ENCODE measurements at regions not wholly inside any gene's neighbourhood (a gene's known extent, or its start where the extent isn't known, plus 50 kb on each side); places are given as distances from the start of the nearest gene placed in this dataset.
"Not testable (repeated sequence)": the region's sequence is repeated elsewhere in the genome, so short reads cannot be mapped to it uniquely, and the experiment has no call there.

DNA sequence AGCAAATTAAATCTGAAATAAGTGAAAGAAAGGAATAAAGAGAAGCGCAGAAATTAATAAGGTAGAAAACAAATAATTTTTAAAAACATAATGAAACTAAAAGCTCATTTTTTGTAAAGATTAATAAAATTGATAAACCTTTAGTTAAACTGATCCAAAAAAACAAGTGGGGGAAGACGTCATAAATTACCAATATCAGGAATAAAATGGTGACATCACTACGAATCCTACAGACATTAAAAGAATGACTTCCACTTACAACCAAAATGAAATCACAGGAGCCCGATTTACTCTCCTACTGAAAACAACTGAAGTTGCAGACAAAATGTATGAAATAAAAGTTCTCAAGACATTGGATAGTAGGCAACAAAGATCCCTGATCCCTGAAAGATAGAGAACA, 68.1 kb upstream of the IFFO2 start:
- no peak for DNase-seq (ENCODE audit: low spot score)

- no peak for DNase-seq (ENCODE audit: low spot score)
Observed at GRCh38 chr1:19023787-19024186, 67.3 kb upstream of the IFFO2 start.

- DNase-seq (ENCODE audit: low spot score), result no peak
Observed at GRCh38 chr1:19021845-19022244, 65.4 kb upstream of the IFFO2 start.

DNA sequence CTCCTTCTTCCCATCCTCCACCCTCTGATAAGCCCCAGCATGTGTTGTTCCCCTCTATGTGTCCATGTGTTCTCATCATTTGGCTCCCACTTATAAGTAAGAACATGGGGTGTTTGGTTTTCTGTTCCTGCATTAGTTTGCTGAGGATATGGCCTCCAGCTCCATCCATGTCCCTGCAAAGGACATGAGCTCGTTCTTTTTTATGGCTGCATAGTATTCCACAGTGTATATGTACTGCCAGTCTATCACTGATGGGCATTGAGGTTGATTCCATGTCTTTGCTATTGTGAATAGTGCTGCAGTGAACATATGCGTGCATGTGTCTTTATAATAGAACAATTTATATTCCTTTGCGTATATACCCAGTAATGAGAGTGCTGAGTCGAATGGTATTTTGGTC, 62.8 kb upstream of the IFFO2 start:
- DNase-seq (ENCODE audit: low spot score), result not testable (repeated sequence)

- DNase-seq (ENCODE audit: low spot score), result no peak
Observed at GRCh38 chr1:19015476-19015875, 59.0 kb upstream of the IFFO2 start.

- DNase-seq (ENCODE audit: low spot score), result no peak
Observed at GRCh38 chr1:19014765-19015164, 58.3 kb upstream of the IFFO2 start.

DNA sequence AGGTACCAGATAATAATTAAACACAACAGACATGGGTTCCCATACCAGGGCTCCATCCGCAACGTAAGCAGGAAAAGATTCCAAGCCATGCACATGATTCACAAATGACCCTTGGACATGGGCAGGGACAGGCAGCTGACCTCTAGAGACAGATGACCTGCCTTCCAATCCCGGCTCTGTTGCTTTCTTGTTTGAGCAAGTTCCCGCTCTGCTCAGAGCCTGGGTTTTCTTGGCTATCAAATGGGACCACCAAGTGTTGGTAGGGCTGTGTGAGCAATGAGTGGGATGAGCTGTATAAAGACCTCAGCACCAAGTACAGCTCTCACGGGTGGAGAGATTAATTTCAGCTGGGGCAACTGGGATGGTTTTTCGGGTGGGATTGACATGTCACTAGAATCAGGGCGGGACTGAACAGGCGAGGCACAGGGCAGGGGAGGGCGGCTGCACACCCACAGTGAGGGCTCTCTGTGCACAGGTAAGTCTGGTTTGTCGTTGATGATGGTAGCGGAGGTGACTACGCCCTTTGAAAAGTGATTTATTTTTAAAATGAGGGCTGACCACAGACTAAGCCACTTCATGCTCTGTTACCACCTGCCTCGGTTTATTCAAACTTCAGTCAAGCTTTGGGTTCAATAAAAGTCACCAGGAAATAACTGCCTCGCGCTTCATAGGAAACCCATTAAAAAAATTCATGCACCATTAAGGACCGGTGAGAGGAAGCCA, 57.5 kb upstream of the IFFO2 start:
- DNase-seq (ENCODE audit: low spot score), result no peak

DNA sequence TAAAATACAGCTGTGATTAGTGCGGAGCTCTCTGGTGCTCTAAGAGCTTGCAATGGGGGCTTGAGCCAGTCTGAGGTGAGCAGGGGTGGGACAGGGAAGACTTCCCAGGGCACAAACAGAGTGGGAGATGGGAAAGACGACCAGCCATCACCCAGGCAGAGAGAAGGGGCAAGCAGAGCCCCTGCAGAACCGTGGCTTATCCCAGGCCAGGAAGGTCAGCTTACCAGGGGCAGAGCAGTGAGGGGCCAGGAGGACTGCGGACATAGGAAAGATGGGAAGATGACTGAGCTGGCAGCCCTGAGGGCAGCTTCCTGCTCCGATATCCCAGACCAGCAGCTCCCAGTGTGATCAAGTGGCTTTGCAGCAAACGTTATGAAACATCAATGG, 55.4 kb upstream of the IFFO2 start:
- DNase-seq (ENCODE audit: low spot score), result peak; percentile 16

DNA sequence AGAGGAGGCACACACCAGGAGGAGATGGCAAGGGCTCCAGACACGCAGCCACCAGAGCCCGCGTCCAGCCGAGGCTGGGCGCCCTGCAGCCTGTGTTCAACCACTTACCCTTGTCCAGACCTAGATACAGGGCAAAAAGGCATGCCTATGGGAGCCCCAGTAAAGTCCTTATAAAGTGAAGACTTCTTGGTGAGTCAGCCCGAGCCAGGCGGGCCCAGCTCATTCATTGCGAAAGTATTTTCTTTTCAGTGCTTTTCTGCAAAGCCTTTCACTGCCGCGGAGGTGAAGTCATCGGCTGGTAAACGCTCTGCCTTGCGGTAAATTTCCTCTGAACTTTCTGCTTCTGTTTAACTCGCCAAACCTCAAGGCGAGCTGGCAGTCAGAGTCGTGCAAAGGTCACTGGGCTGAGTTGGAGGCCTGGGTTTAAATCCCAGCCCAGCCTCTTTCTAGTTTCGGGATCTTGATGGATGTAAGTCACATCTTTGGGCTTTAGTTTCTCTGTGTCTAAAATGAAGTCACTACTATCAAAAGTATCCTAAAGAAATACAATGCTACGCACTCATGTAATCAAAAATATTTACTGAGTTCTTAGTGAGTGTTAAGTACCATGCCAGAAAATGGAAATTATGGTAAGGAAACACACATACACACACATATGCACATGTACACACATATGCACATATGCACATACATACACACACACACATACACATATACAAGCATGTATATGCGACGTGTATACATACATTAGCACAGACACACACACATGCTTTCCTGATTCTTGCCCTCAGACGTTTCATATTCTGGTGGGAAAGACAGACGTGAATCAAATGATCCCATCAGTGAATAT, 54.7 kb upstream of the IFFO2 start:
- peak; percentile 98 for DNase-seq (ENCODE audit: low spot score)

- DNase-seq (ENCODE audit: low spot score), result no peak
Observed at GRCh38 chr1:19010503-19010902, 54.0 kb upstream of the IFFO2 start.

DNA sequence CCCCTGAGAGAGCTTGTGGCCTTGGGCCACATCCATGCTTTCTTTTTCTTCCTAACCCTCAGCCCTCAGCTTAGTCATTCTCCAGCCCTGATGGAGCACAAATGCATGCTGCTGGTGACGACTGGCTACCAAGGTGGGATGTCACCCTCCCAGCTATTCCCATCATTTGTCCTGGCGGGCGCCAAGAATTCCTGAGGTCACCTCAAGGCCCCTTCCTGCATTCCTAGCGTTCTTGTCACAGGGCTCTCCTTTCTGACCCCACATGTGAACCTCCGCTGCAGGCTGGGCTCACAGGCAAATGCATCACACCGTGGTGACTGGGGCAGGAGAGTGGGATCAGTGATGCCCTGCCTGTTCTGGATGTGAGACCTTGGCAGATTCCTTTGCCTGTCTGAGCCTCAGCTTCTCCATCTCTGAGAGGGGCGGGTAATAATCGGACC, 53.4 kb upstream of the IFFO2 start:
- no peak for DNase-seq (ENCODE audit: low spot score)

GRCh38 chr1:19009126-19009881, 52.8 kb upstream of the IFFO2 start:
- DNase-seq (ENCODE audit: low spot score), result no peak

- no peak for DNase-seq (ENCODE audit: low spot score)
Observed at GRCh38 chr1:19007491-19008441, 51.3 kb upstream of the IFFO2 start.

- no peak for DNase-seq (ENCODE audit: low spot score)
Observed at GRCh38 chr1:19006837-19007271, 50.4 kb upstream of the IFFO2 start.
